Thyroid gland (tissue), 4 donors: ENCODE measurements at regions not wholly inside any gene's neighbourhood (a gene's known extent, or its start where the extent isn't known, plus 50 kb on each side); places are given as distances from the start of the nearest gene placed in this dataset.

Experiments used
- DNase-seq, 2 donors: peaks; one replicate each; pipeline ENCODE4 v3.0.0-alpha.2; 2019
- H3K27ac ChIP-seq, 3 donors: fragments of 200-600 bp; sonication (generic); 1 replicate in 2 of 3; 2 replicates in 1 of 3; pipeline ENCODE4 v1.5.1; 2016 to 2019; ENCODE audit warnings: mild to moderate bottlenecking in 1 of 3, moderate library complexity in 1 of 3
- H3K27me3 ChIP-seq: fragments of 200-600 bp; sonication (generic); one replicate; pipeline ENCODE4 v1.5.1; 2019
- H3K36me3 ChIP-seq, 2 donors: fragments of 200-600 bp; sonication (generic); one replicate each; pipeline ENCODE4 v1.5.1; 2016 to 2019
- H3K4me1 ChIP-seq, 2 donors: fragments of 200-600 bp; sonication (generic); one replicate each; pipeline ENCODE4 v1.5.1; 2017 to 2019
- H3K4me3 ChIP-seq, 3 donors: fragments of 200-600 bp; sonication (generic); replicated peaks in 1 of 3; 1 replicate in 2 of 3; 2 replicates in 1 of 3; pipeline ENCODE4 v1.5.1; 2016; ENCODE audit warnings: mild to moderate bottlenecking in 1 of 3
- H3K9me3 ChIP-seq: fragments of 200-600 bp; sonication (generic); one replicate; pipeline ENCODE4 v1.5.1; 2017
- POLR2A ChIP-seq, 2 donors: fragments of 450-650 bp; IDR thresholded peaks; one replicate each; pipeline ENCODE4 v1.6.1; 2017; ENCODE audit warnings: antibody characterized with exemption in 2 of 2, mild to moderate bottlenecking in 2 of 2, moderate library complexity in 1 of 2
- WGBS, 2 donors: methylation state at CpG; one replicate each; pipeline ENCODE4 v1.1.5; 2017; 5-methylcytosine and 5-hydroxymethylcytosine counted together
- intact Hi-C: fragments of 100-400 bp; cut with DNase I; formaldehyde crosslinking; loops from one replicate; pipeline ENCODE4 v1.15.1; 2023
- TF ChIP-seq, protein P1 (sequence below), 6 experiments: fragments of 200-600 bp in 3 of 6; fragments of 450-650 bp in 3 of 6; sonication (generic) in 3 of 6; IDR thresholded peaks; one replicate each; pipeline ENCODE4 v1.5.1; 2016 to 2019; ENCODE audit warnings: antibody characterized with exemption in 6 of 6, mild to moderate bottlenecking in 2 of 6, inconsistent platforms in 1 of 6, moderate library complexity in 1 of 6

DNA sequence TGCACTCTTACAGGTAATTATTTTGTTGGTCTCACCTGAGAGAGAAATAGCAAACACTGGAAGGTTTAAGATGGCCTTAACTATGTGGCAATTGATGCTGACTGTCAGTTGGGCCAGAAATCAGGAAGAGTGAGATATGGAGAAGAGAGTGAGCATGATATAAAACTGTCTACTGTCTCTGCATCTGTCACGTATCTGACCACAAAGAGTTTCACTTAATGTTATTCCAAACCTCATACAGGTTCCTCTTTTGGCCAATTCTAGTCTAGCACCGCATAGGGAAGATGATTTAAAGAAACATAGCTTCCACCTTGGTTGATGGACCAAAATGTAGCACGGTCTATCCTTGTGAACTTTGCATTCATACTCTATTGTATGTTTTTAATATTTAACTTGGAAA lies 381.0 kb upstream of the BOD1L1 start:
- Histone ChIP-seq H3K4me3 (no peak overlapping the region), H3K27ac (no peak overlapping the region), H3K4me1 (no peaks in the 10 kb centered on the region), H3K9me3 (no peaks in the 10 kb centered on the region), H3K36me3 (no peaks in the 10 kb centered on the region), H3K27me3 (no peaks in the 10 kb centered on the region)
- WGBS, 2 donors, result 73 to 78% methylated on average over 3 of the region's 3 CpGs
- no peak for DNase-seq
- intact Hi-C loops, result no loop called here
- TF ChIP-seq, protein P1, sequence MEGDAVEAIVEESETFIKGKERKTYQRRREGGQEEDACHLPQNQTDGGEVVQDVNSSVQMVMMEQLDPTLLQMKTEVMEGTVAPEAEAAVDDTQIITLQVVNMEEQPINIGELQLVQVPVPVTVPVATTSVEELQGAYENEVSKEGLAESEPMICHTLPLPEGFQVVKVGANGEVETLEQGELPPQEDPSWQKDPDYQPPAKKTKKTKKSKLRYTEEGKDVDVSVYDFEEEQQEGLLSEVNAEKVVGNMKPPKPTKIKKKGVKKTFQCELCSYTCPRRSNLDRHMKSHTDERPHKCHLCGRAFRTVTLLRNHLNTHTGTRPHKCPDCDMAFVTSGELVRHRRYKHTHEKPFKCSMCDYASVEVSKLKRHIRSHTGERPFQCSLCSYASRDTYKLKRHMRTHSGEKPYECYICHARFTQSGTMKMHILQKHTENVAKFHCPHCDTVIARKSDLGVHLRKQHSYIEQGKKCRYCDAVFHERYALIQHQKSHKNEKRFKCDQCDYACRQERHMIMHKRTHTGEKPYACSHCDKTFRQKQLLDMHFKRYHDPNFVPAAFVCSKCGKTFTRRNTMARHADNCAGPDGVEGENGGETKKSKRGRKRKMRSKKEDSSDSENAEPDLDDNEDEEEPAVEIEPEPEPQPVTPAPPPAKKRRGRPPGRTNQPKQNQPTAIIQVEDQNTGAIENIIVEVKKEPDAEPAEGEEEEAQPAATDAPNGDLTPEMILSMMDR (IDR thresholded peaks at IDR 0.05), result no peak
- no peak for TF ChIP-seq POLR2A (IDR thresholded peaks at IDR 0.05)

DNA sequence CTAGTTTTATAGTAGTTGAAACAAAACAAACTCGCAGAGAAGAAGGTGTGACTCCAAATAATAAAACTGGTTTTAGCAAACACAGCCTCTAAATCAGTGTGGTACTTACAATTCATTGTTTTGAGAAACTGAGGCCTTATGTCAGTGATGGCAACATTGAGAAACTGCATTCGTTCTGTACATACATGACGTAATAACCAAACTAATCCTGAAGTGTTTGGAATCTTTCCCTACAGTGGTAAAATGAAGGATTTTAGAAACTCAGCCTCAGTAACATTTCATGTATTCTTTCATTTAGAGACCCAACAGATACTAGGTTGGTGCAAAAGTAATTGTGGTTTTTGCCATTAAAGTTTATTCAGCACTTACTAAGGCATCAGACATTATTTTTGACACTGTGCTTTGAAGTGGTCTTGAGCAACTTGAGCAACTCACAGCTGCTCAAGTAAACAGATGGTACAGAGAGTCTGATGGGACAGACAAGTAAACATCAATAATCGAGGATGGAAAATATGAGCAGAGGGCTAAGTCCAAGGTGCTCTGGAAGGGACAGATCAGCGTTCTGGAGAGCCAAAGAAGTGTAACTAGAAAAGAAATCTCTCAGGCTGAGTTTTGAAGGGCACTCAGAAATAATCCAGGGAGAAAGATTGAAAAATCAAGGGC lies 390.8 kb upstream of the BOD1L1 start:
- intact Hi-C loops, result no loop called here

DNA sequence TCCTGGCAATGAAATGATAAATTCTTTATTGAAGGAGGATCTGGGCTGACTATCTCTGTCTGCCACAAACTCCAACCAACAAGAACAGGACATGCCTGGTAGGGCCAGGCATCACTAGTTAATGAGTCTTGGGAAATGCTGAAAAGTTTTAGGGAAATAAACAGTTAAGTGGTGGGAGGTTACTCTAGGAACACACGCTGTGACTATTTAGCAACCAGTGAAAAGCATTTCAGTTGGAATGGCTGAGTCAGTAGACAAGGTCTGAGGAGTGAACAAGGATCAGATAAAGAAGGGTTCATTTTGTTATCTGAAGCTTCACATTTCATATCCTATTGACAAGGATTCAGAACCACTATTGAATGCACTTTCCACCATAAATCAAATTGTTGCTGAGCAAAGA lies 394.9 kb upstream of the BOD1L1 start:
- Histone ChIP-seq H3K4me3 (no peak overlapping the region), H3K4me1 (no peaks in the 10 kb centered on the region), H3K9me3 (no peaks in the 10 kb centered on the region), H3K27ac (no peak overlapping the region), H3K27me3 (no peaks in the 10 kb centered on the region), H3K36me3 (no peaks in the 10 kb centered on the region)
- intact Hi-C loops, result no loop called here
- no peak for DNase-seq
- WGBS, 2 donors, result 33 to 53% methylated on average over 1 of the region's 1 CpG
- no peak for TF ChIP-seq POLR2A (IDR thresholded peaks at IDR 0.05)
- TF ChIP-seq, protein P1 (IDR thresholded peaks at IDR 0.05), result no peak

More for the DNA sequence above, 390.8 kb upstream of the BOD1L1 start:
- Histone ChIP-seq H3K36me3 (no peaks in the 10 kb centered on the region), H3K9me3 (no peaks in the 10 kb centered on the region), H3K27me3 (no peaks in the 10 kb centered on the region), H3K27ac (no peak overlapping the region), H3K4me3 (no peak overlapping the region), H3K4me1 (no peaks in the 10 kb centered on the region)
- TF ChIP-seq, protein P1 (IDR thresholded peaks at IDR 0.05), result no peak
- TF ChIP-seq POLR2A (IDR thresholded peaks at IDR 0.05), result no peak
- DNase-seq, result no peak
- 74 to 79% methylated on average over 5 of the region's 5 CpGs for WGBS, 2 donors

DNA sequence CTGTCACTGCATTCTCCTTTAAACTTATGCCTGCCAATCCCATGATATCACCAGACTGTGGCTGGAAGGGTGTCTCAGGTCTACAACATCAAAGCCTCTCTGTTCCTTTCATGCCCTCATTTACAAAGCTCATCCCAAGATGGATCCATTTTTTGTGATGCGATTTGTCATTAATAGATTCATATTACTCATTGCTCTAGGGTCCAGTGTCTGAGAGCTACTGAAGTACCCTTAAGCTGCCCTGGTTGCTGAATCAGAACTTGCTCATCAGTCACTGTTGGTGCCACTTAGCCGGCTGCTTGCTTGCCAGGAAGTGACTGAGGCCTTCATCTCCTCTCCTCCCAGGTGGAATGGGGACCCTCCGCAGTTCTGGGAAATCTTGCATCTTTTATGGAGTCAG lies 395.5 kb upstream of the BOD1L1 start:
- WGBS, 2 donors, result 83 to 85% methylated on average over 3 of the region's 3 CpGs
- H3K36me3 ChIP-seq, result no peaks in the 10 kb centered on the region
- H3K4me1 ChIP-seq, result no peaks in the 10 kb centered on the region
- H3K27ac ChIP-seq, result no peak overlapping the region
- intact Hi-C loops, result no loop called here
- no peak for DNase-seq
- H3K4me3 ChIP-seq, result no peak overlapping the region
- no peaks in the 10 kb centered on the region for H3K27me3 ChIP-seq
- no peaks in the 10 kb centered on the region for H3K9me3 ChIP-seq
- TF ChIP-seq POLR2A (IDR thresholded peaks at IDR 0.05), result no peak
- TF ChIP-seq, protein P1 (IDR thresholded peaks at IDR 0.05), result no peak

DNA sequence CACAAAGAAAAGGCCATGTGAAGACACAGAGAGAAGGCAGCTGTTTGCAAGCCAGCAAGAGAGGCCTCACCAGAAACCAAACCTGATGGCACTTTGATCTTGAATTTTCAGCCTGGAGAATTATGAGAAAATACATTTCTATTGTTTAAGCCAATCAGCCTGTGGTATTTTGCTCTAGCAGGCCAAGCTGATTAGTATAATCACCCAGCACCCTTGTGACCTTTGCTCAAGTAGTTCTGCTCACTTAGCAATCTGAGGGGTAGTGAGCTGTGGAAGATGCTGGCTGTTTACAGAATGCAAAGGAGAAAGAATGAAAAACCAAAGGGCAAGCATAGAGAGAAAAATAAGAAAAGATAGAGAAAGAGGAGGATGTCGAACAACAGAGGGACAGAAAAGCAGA lies 396.4 kb upstream of the BOD1L1 start:
- Histone ChIP-seq H3K9me3 (no peaks in the 10 kb centered on the region), H3K4me1 (no peaks in the 10 kb centered on the region), H3K27me3 (no peaks in the 10 kb centered on the region), H3K27ac (no peak overlapping the region), H3K4me3 (no peak overlapping the region), H3K36me3 (no peaks in the 10 kb centered on the region)
- 78 to 85% methylated on average over 1 of the region's 1 CpG for WGBS, 2 donors
- TF ChIP-seq, protein P1 (IDR thresholded peaks at IDR 0.05), result no peak
- TF ChIP-seq POLR2A (IDR thresholded peaks at IDR 0.05), result no peak
- DNase-seq, result no peak
- intact Hi-C loops, result no loop called here
